ENCODE measurements at regions not wholly inside any gene's neighbourhood (a gene's known extent, or its start where the extent isn't known, plus 50 kb on each side); places are given as distances from the start of the nearest gene placed in this dataset.

GRCh38 chr6:85127696-85128243 lies 322.1 kb upstream of the NT5E start:
- Mint-ChIP-seq H3K9me3 (ENCODE audit: unreplicated experiment) (no peaks in the 10 kb centered on the region), H3K4me3 (ENCODE audit: unreplicated experiment) (no peak overlapping the region), H3K27me3 (ENCODE audit: low read depth, unreplicated experiment) (peaks cover 13% of the 10 kb centered on the region), H3K27ac (ENCODE audit: unreplicated experiment) (no peak overlapping the region), H3K4me1 (ENCODE audit: low read depth, unreplicated experiment) (peaks cover 7% of the 10 kb centered on the region), H3K36me3 (ENCODE audit: low read depth, unreplicated experiment) (no peaks in the 10 kb centered on the region)
- no peak overlapping the region for H3K4me3 ChIP-seq (ENCODE audit: insufficient read depth, low read depth, low read length)
- no peak overlapping the region for H2AFZ ChIP-seq (ENCODE audit: low read depth, low read length)
- no peaks in the 10 kb centered on the region for H3K36me3 ChIP-seq (ENCODE audit: insufficient read depth, low read length)
- no peak overlapping the region for H3K4me2 ChIP-seq (ENCODE audit: low read length)
- no peak overlapping the region for H3K27ac ChIP-seq (ENCODE audit: low read depth, low read length)
- DNase-seq (ENCODE audit: low read depth) (no peak), FAIRE-seq (peak; percentile 76)
- H4K20me1 ChIP-seq (ENCODE audit: insufficient read depth, low read length): no peaks in the 10 kb centered on the region
- TF ChIP-seq EZH2 (IDR thresholded peaks at IDR 0.05; ENCODE audit: insufficient read depth, low read length) (no peak), CTCF (IDR thresholded peaks at IDR 0.05; ENCODE audit: insufficient read depth, low read depth, low read length) (no peak)
- no peak overlapping the region for H3K9ac ChIP-seq (ENCODE audit: low read length)
- no peaks in the 10 kb centered on the region for H3K27me3 ChIP-seq (ENCODE audit: insufficient read depth, low read length)
- no peaks in the 10 kb centered on the region for H3K79me2 ChIP-seq (ENCODE audit: insufficient read depth, low read length)
- H3K9me3 ChIP-seq (ENCODE audit: insufficient read depth, low read depth, low read length): no peaks in the 10 kb centered on the region
- no peaks in the 10 kb centered on the region for H3K4me1 ChIP-seq (ENCODE audit: insufficient read depth, low read length)

- peak overlapping the region; percentile 65 for H3K4me2 ChIP-seq (ENCODE audit: low read length)
- peaks cover 7% of the 10 kb centered on the region for H3K4me1 Mint-ChIP-seq (ENCODE audit: low read depth, unreplicated experiment)
- H3K79me2 ChIP-seq (ENCODE audit: insufficient read depth, low read length): no peaks in the 10 kb centered on the region
- H3K36me3 ChIP-seq (ENCODE audit: insufficient read depth, low read length): no peaks in the 10 kb centered on the region
- no peaks in the 10 kb centered on the region for H3K9me3 Mint-ChIP-seq (ENCODE audit: unreplicated experiment)
- no peaks in the 10 kb centered on the region for H3K36me3 Mint-ChIP-seq (ENCODE audit: low read depth, unreplicated experiment)
- H3K27me3 Mint-ChIP-seq (ENCODE audit: low read depth, unreplicated experiment): peaks cover 14% of the 10 kb centered on the region
- H2AFZ ChIP-seq (ENCODE audit: low read depth, low read length): peak overlapping the region; percentile 64
- no peak overlapping the region for H3K4me3 Mint-ChIP-seq (ENCODE audit: unreplicated experiment)
- no peak for DNase-seq (ENCODE audit: low read depth)
- H3K27ac ChIP-seq (ENCODE audit: low read depth, low read length): no peak overlapping the region
- no peaks in the 10 kb centered on the region for H3K27me3 ChIP-seq (ENCODE audit: insufficient read depth, low read length)
- TF ChIP-seq EZH2 (IDR thresholded peaks at IDR 0.05; ENCODE audit: insufficient read depth, low read length): no peak
- no peak for TF ChIP-seq CTCF (IDR thresholded peaks at IDR 0.05; ENCODE audit: insufficient read depth, low read depth, low read length)
- H3K4me1 ChIP-seq (ENCODE audit: insufficient read depth, low read length): no peaks in the 10 kb centered on the region
- no peak for FAIRE-seq
- no peak overlapping the region for H3K4me3 ChIP-seq (ENCODE audit: insufficient read depth, low read depth, low read length)
- no peaks in the 10 kb centered on the region for H4K20me1 ChIP-seq (ENCODE audit: insufficient read depth, low read length)
- H3K9me3 ChIP-seq (ENCODE audit: insufficient read depth, low read depth, low read length): no peaks in the 10 kb centered on the region
- H3K9ac ChIP-seq (ENCODE audit: low read length): no peak overlapping the region
- H3K27ac Mint-ChIP-seq (ENCODE audit: unreplicated experiment): no peak overlapping the region
Observed at GRCh38 chr6:85127168-85127498, 322.8 kb upstream of the NT5E start.

GRCh38 chr6:85126485-85127167 lies 323.3 kb upstream of the NT5E start:
- H3K9ac ChIP-seq (ENCODE audit: low read length): no peak overlapping the region
- H3K27me3 Mint-ChIP-seq (ENCODE audit: low read depth, unreplicated experiment): peaks cover 14% of the 10 kb centered on the region
- no peaks in the 10 kb centered on the region for H3K36me3 Mint-ChIP-seq (ENCODE audit: low read depth, unreplicated experiment)
- H2AFZ ChIP-seq (ENCODE audit: low read depth, low read length): peak overlapping the region; percentile 64
- peak; percentile 49 for FAIRE-seq
- H3K79me2 ChIP-seq (ENCODE audit: insufficient read depth, low read length): no peaks in the 10 kb centered on the region
- H3K4me2 ChIP-seq (ENCODE audit: low read length): peak overlapping the region; percentile 65
- TF ChIP-seq CTCF (IDR thresholded peaks at IDR 0.05; ENCODE audit: insufficient read depth, low read depth, low read length): peak; percentile 65
- TF ChIP-seq EZH2 (IDR thresholded peaks at IDR 0.05; ENCODE audit: insufficient read depth, low read length): no peak
- no peaks in the 10 kb centered on the region for H3K36me3 ChIP-seq (ENCODE audit: insufficient read depth, low read length)
- no peak overlapping the region for H3K4me3 ChIP-seq (ENCODE audit: insufficient read depth, low read depth, low read length)
- no peak overlapping the region for H3K27ac ChIP-seq (ENCODE audit: low read depth, low read length)
- no peak overlapping the region for H3K4me3 Mint-ChIP-seq (ENCODE audit: unreplicated experiment)
- H3K4me1 Mint-ChIP-seq (ENCODE audit: low read depth, unreplicated experiment): peaks cover 7% of the 10 kb centered on the region
- H3K27ac Mint-ChIP-seq (ENCODE audit: unreplicated experiment): peak overlapping the region; percentile 77
- H3K9me3 ChIP-seq (ENCODE audit: insufficient read depth, low read depth, low read length): no peaks in the 10 kb centered on the region
- no peaks in the 10 kb centered on the region for H3K27me3 ChIP-seq (ENCODE audit: insufficient read depth, low read length)
- H3K9me3 Mint-ChIP-seq (ENCODE audit: unreplicated experiment): no peaks in the 10 kb centered on the region
- H4K20me1 ChIP-seq (ENCODE audit: insufficient read depth, low read length): no peaks in the 10 kb centered on the region
- H3K4me1 ChIP-seq (ENCODE audit: insufficient read depth, low read length): no peaks in the 10 kb centered on the region
- no peak for DNase-seq (ENCODE audit: low read depth)
